ENCODE measurements at regions not wholly inside any gene's neighbourhood (a gene's known extent, or its start where the extent isn't known, plus 50 kb on each side); places are given as distances from the start of the nearest gene placed in this dataset.

DNA sequence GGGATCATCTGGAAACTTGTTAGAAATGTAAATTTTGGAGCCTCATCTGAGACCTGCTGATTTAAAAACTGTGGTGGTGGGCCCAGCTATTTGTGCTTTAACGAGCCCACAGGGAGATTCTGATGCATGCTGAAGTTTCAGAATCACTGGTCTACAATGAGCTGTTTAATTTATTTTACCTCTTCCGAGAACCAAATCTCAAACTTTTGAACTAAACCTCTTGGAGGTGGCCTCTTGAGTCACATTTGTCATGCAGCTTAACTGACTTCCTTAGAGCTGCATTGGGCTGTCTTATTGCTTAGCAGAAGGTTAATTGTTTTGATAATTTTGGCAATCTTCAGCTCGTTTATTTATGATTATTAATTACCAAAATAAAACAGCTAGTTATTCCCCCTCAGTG is 112.1 kb upstream of the NPHP3 start:
- Histone ChIP-seq H3K4me1 (ENCODE audit: insufficient read depth, low read length) (no peaks in the 10 kb centered on the region), H3K4me3 (ENCODE audit: insufficient read depth, low read length) (no peak overlapping the region)

GRCh38 chr3:132829101-132829500 is 106.9 kb upstream of the NPHP3 start:
- DNase-seq (ENCODE audit: insufficient read length, low spot score, missing footprints) = no peak
- Histone ChIP-seq H3K27me3 (ENCODE audit: insufficient read depth, low read length) (no peaks in the 10 kb centered on the region), H3K4me2 (ENCODE audit: insufficient read depth, low read length) (no peak overlapping the region), H3K27ac (ENCODE audit: low read depth, low read length) (no peak overlapping the region), H3K36me3 (ENCODE audit: insufficient read depth, low read length) (no peaks in the 10 kb centered on the region), H4K20me1 (ENCODE audit: insufficient read depth, low read length) (no peaks in the 10 kb centered on the region), H2AFZ (ENCODE audit: low read length) (no peak overlapping the region), H3K4me1 (ENCODE audit: insufficient read depth, low read length) (no peaks in the 10 kb centered on the region), H3K4me3 (ENCODE audit: insufficient read depth, low read length) (no peak overlapping the region), H3K9me3 (ENCODE audit: low read depth, low read length) (no peaks in the 10 kb centered on the region), H3K79me2 (ENCODE audit: insufficient read depth, low read length) (no peaks in the 10 kb centered on the region)
- TF ChIP-seq, protein P1, sequence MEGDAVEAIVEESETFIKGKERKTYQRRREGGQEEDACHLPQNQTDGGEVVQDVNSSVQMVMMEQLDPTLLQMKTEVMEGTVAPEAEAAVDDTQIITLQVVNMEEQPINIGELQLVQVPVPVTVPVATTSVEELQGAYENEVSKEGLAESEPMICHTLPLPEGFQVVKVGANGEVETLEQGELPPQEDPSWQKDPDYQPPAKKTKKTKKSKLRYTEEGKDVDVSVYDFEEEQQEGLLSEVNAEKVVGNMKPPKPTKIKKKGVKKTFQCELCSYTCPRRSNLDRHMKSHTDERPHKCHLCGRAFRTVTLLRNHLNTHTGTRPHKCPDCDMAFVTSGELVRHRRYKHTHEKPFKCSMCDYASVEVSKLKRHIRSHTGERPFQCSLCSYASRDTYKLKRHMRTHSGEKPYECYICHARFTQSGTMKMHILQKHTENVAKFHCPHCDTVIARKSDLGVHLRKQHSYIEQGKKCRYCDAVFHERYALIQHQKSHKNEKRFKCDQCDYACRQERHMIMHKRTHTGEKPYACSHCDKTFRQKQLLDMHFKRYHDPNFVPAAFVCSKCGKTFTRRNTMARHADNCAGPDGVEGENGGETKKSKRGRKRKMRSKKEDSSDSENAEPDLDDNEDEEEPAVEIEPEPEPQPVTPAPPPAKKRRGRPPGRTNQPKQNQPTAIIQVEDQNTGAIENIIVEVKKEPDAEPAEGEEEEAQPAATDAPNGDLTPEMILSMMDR (IDR thresholded peaks at IDR 0.05; ENCODE audit: extremely low read depth, low read depth, low read length) = no peak

More for the DNA sequence above, 112.1 kb upstream of the NPHP3 start:
- Histone ChIP-seq H4K20me1 (ENCODE audit: insufficient read depth, low read length) (no peaks in the 10 kb centered on the region), H3K27ac (ENCODE audit: low read depth, low read length) (no peak overlapping the region), H2AFZ (ENCODE audit: low read length) (no peak overlapping the region), H3K9me3 (ENCODE audit: low read depth, low read length) (no peaks in the 10 kb centered on the region), H3K4me2 (ENCODE audit: insufficient read depth, low read length) (no peak overlapping the region), H3K27me3 (ENCODE audit: insufficient read depth, low read length) (no peaks in the 10 kb centered on the region), H3K79me2 (ENCODE audit: insufficient read depth, low read length) (no peaks in the 10 kb centered on the region), H3K36me3 (ENCODE audit: insufficient read depth, low read length) (no peaks in the 10 kb centered on the region)
- TF ChIP-seq, protein P1 (IDR thresholded peaks at IDR 0.05; ENCODE audit: extremely low read depth, low read depth, low read length) = no peak
- no peak for DNase-seq (ENCODE audit: insufficient read length, low spot score, missing footprints)

- TF ChIP-seq, protein P1 (IDR thresholded peaks at IDR 0.05; ENCODE audit: extremely low read depth, low read depth, low read length) = no peak
- H3K27ac ChIP-seq (ENCODE audit: low read depth, low read length) = no peak overlapping the region
- peaks cover 5% of the 10 kb centered on the region for H3K27me3 ChIP-seq (ENCODE audit: insufficient read depth, low read length)
- H4K20me1 ChIP-seq (ENCODE audit: insufficient read depth, low read length) = no peaks in the 10 kb centered on the region
- no peak overlapping the region for H3K4me3 ChIP-seq (ENCODE audit: insufficient read depth, low read length)
- H2AFZ ChIP-seq (ENCODE audit: low read length) = no peak overlapping the region
- H3K4me1 ChIP-seq (ENCODE audit: insufficient read depth, low read length) = no peaks in the 10 kb centered on the region
- no peaks in the 10 kb centered on the region for H3K9me3 ChIP-seq (ENCODE audit: low read depth, low read length)
- H3K79me2 ChIP-seq (ENCODE audit: insufficient read depth, low read length) = no peaks in the 10 kb centered on the region
- H3K4me2 ChIP-seq (ENCODE audit: insufficient read depth, low read length) = no peak overlapping the region
- H3K36me3 ChIP-seq (ENCODE audit: insufficient read depth, low read length) = no peaks in the 10 kb centered on the region
- DNase-seq (ENCODE audit: insufficient read length, low spot score, missing footprints) = no peak
Observed at GRCh38 chr3:132822837-132823236, 100.6 kb upstream of the NPHP3 start.

- H2AFZ ChIP-seq (ENCODE audit: low read length) = no peak overlapping the region
- H3K4me2 ChIP-seq (ENCODE audit: insufficient read depth, low read length) = no peak overlapping the region
- H3K9me3 ChIP-seq (ENCODE audit: low read depth, low read length) = no peaks in the 10 kb centered on the region
- H3K27ac ChIP-seq (ENCODE audit: low read depth, low read length) = no peak overlapping the region
- TF ChIP-seq, protein P1 (IDR thresholded peaks at IDR 0.05; ENCODE audit: extremely low read depth, low read depth, low read length) = no peak
- H3K79me2 ChIP-seq (ENCODE audit: insufficient read depth, low read length) = no peaks in the 10 kb centered on the region
- H3K4me1 ChIP-seq (ENCODE audit: insufficient read depth, low read length) = no peaks in the 10 kb centered on the region
- DNase-seq (ENCODE audit: insufficient read length, low spot score, missing footprints) = no peak
- H3K36me3 ChIP-seq (ENCODE audit: insufficient read depth, low read length) = no peaks in the 10 kb centered on the region
- no peak overlapping the region for H3K4me3 ChIP-seq (ENCODE audit: insufficient read depth, low read length)
- no peaks in the 10 kb centered on the region for H4K20me1 ChIP-seq (ENCODE audit: insufficient read depth, low read length)
- peaks cover 5% of the 10 kb centered on the region for H3K27me3 ChIP-seq (ENCODE audit: insufficient read depth, low read length)
Observed at GRCh38 chr3:132822266-132822665, 100.1 kb upstream of the NPHP3 start.

All from osteoblast (primary cell).